ENCODE measurements at regions not wholly inside any gene's neighbourhood (a gene's known extent, or its start where the extent isn't known, plus 50 kb on each side); places are given as distances from the start of the nearest gene placed in this dataset.

DNA sequence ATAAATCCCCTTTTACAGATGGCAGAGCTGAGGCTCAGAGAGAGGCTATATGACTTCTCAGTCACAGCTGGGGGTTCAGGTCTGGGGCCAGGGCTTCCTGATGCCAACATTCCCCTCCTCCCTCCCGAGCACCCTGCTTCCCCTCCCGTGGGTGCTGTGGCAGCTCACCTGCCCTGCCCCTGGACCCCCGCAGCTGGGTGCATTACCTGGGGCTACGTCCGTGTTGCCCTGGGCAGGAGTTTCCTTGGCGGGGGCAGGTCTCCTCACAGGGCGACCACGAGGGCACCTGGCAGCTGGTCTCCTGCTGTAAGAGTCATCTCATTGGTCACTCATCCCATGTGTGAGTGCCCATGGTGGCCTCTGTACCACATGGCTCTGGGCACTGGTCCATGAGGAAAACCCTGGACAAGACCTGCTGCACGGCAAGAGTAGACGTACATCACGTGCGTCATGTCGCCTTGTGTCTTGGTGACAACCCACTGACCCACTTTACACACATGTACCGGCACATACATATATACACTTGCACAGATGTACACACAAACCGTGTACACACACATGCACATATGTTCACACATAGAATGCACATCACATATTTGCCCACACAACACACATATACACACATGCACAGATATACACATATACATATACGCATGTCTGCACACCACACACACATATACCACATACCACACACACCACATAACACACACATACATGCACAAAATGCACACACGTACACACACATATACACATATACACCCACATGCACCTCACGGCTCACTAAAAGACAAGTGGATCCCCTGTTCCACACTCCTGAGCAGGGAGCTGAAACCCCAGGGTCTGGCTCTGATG, 134.0 kb downstream of the FOXL1 start:
- TF ChIP-seq, protein P1, sequence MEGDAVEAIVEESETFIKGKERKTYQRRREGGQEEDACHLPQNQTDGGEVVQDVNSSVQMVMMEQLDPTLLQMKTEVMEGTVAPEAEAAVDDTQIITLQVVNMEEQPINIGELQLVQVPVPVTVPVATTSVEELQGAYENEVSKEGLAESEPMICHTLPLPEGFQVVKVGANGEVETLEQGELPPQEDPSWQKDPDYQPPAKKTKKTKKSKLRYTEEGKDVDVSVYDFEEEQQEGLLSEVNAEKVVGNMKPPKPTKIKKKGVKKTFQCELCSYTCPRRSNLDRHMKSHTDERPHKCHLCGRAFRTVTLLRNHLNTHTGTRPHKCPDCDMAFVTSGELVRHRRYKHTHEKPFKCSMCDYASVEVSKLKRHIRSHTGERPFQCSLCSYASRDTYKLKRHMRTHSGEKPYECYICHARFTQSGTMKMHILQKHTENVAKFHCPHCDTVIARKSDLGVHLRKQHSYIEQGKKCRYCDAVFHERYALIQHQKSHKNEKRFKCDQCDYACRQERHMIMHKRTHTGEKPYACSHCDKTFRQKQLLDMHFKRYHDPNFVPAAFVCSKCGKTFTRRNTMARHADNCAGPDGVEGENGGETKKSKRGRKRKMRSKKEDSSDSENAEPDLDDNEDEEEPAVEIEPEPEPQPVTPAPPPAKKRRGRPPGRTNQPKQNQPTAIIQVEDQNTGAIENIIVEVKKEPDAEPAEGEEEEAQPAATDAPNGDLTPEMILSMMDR (conservative IDR thresholded peaks at IDR 0.05; ENCODE audit: low read depth, low read length): no peak
- H3K4me3 ChIP-seq (ENCODE audit: low read depth, low read length): no peak overlapping the region
- DNase-seq (ENCODE audit: low read depth): no peak

DNA sequence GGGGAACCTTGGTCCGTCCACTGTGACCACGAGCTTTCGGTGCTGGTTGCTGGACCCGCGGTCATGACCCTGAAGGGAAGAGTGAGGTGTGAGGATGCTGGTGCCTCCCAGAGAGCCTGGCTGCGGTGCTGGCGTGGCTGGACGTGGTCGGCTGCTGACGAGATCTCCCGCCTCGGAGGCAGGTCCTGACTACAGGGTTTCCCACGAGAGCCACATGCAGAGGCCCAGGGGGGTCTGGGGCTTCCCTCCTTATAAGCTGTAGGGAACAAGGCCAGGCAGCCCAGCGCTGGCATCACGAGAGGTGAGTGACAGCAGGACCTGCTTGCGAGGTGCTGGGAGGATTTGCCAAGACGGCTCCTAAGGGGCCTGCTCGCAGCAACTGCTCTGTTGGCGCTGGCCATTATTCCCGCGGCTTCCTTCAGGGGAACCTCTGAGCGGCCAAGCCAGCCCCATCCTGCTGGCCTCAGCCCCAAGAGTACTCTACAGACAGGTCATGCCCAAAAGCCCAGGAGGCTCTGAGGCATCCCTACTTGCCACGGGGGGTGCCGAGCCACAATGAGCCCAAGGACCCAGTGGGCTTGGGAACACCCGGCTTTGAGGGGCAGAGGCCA, 134.8 kb downstream of the FOXL1 start:
- TF ChIP-seq, protein P1 (conservative IDR thresholded peaks at IDR 0.05; ENCODE audit: low read depth, low read length): no peak
- DNase-seq (ENCODE audit: low read depth): no peak
- no peak overlapping the region for H3K4me3 ChIP-seq (ENCODE audit: low read depth, low read length)

DNA sequence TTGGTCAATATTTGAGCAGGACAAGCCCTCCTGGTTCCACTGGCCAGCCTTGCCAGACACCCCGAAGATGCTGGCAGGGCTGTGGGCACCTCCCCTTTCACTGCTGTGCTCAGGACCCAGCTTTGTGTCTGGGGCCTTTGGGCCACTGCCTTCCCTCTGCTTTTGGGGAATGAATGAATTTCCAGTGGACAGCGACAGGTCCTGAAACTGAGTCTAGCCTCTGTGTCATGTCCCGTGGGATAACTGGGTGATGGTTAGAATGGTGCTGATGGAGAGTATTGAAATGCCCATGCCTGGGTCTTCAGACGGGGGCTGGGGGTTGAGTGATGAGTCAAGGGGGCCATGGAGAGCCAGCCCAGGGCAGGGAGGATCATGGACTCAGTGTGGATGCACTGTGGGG, 135.8 kb downstream of the FOXL1 start:
- peak; percentile 18 for DNase-seq (ENCODE audit: low read depth)
- TF ChIP-seq, protein P1 (conservative IDR thresholded peaks at IDR 0.05; ENCODE audit: low read depth, low read length): no peak
- H3K4me3 ChIP-seq (ENCODE audit: low read depth, low read length): no peak overlapping the region

DNA sequence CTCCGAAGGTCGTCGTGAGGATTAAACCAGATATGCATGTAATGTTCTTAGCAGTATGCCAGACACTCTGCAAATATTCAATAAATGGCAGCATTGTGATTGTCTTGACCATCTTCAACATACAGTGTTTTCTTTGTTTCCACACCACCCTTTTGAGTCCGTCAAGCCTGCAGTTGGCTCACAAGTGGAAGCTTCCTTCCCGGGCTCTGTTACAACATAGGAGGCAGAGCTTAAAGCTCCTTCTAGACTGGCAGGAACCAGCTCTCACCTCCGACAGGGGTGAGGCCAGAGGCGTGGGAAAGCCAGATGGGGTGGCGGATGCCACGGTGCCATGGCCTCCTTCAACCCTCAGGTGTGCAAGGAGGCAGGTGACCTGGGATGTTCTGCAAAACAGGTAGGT, 138.3 kb downstream of the FOXL1 start:
- no peak overlapping the region for H3K4me3 ChIP-seq (ENCODE audit: low read depth, low read length)
- TF ChIP-seq, protein P1 (conservative IDR thresholded peaks at IDR 0.05; ENCODE audit: low read depth, low read length): no peak
- no peak for DNase-seq (ENCODE audit: low read depth)

DNA sequence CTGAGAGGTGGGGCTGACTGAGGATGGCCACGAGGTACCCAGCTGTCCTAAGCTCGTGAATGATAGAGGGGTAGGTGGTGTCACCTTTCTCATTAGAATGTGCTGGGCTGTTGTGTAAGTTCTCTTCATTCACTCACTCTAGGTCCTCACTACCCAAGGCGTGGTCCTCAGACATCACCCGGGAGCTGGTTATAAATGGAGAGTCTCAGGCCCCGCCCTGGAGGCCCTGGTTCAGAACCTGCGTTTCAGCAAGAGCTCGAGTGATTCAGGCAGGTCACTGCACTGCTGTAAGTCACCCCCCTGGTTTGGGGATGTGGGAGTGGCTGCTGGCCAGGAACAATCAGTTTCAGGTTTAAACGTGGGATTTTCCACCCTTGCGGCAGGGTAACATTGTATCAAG, 139.8 kb downstream of the FOXL1 start:
- DNase-seq (ENCODE audit: low read depth): no peak
- no peak overlapping the region for H3K4me3 ChIP-seq (ENCODE audit: low read depth, low read length)
- TF ChIP-seq, protein P1 (conservative IDR thresholded peaks at IDR 0.05; ENCODE audit: low read depth, low read length): no peak

DNA sequence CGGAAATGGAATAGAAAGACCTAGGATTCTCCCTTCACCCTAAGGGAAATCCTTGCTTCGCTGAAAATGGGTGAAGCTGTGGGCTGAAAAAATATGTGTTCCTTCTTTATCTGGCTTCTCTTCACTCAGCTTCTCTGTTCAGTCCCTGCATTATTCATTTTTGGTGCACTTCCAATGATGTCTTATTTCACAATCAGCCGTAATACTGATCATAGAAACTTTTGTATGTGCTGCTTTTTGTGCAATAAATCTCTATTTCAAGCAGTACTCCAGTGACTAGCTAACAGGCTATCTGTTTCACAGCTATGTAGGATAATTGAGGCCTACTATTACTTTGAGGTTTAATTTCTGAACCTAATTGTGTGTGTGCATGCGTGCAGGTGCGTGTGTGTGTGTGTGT, 144.6 kb downstream of the FOXL1 start:
- TF ChIP-seq, protein P1 (conservative IDR thresholded peaks at IDR 0.05; ENCODE audit: low read depth, low read length): no peak
- H3K4me3 ChIP-seq (ENCODE audit: low read depth, low read length): no peak overlapping the region
- DNase-seq (ENCODE audit: low read depth): peak; percentile 66
